Endothelial cell (in vitro differentiated cells): ENCODE measurements at regions not wholly inside any gene's neighbourhood (a gene's known extent, or its start where the extent isn't known, plus 50 kb on each side); places are given as distances from the start of the nearest gene placed in this dataset.

Source experiments
- DNase-seq: peaks from one replicate; pipeline ENCODE4 v3.0.0; 2021; ENCODE audit warnings: low spot score
- H3K27ac Mint-ChIP-seq: one replicate; pipeline ENCODE4 v1.8.0; 2021; ENCODE audit warnings: mixed read lengths, inconsistent platforms; ENCODE audit not compliant: unreplicated experiment
- H3K27me3 Mint-ChIP-seq: one replicate; pipeline ENCODE4 v1.8.0; 2021; ENCODE audit warnings: mild to moderate bottlenecking, moderate library complexity, mixed read lengths, inconsistent platforms; ENCODE audit not compliant: unreplicated experiment
- H3K36me3 Mint-ChIP-seq: one replicate; pipeline ENCODE4 v1.8.0; 2021; ENCODE audit warnings: mild to moderate bottlenecking, low read depth, mixed read lengths, inconsistent platforms; ENCODE audit not compliant: unreplicated experiment
- H3K4me1 Mint-ChIP-seq: one replicate; pipeline ENCODE4 v1.8.0; 2021; ENCODE audit warnings: mild to moderate bottlenecking, mixed read lengths, inconsistent platforms; ENCODE audit not compliant: unreplicated experiment
- H3K4me3 Mint-ChIP-seq: one replicate; pipeline ENCODE4 v1.8.0; 2021; ENCODE audit warnings: mild to moderate bottlenecking, mixed read lengths, inconsistent platforms; ENCODE audit not compliant: unreplicated experiment
- H3K9me3 Mint-ChIP-seq: one replicate; pipeline ENCODE4 v1.8.0; 2021; ENCODE audit warnings: mixed read lengths, inconsistent platforms; ENCODE audit not compliant: unreplicated experiment
- TF ChIP-seq, protein P1 (sequence below): fragments of 200-600 bp; sonication (generic); IDR thresholded peaks from one replicate; pipeline ENCODE4 v1.5.0; 2021; ENCODE audit warnings: antibody characterized with exemption; ENCODE audit not compliant: unreplicated experiment

GRCh38 chr14:101371799-101372793 lies 189.2 kb upstream of the DIO3 start:
- H3K9me3 Mint-ChIP-seq, result no peaks in the 10 kb centered on the region
- H3K27ac Mint-ChIP-seq, result no peak overlapping the region
- no peak for DNase-seq
- H3K4me3 Mint-ChIP-seq, result no peak overlapping the region
- no peaks in the 10 kb centered on the region for H3K36me3 Mint-ChIP-seq
- TF ChIP-seq, protein P1, sequence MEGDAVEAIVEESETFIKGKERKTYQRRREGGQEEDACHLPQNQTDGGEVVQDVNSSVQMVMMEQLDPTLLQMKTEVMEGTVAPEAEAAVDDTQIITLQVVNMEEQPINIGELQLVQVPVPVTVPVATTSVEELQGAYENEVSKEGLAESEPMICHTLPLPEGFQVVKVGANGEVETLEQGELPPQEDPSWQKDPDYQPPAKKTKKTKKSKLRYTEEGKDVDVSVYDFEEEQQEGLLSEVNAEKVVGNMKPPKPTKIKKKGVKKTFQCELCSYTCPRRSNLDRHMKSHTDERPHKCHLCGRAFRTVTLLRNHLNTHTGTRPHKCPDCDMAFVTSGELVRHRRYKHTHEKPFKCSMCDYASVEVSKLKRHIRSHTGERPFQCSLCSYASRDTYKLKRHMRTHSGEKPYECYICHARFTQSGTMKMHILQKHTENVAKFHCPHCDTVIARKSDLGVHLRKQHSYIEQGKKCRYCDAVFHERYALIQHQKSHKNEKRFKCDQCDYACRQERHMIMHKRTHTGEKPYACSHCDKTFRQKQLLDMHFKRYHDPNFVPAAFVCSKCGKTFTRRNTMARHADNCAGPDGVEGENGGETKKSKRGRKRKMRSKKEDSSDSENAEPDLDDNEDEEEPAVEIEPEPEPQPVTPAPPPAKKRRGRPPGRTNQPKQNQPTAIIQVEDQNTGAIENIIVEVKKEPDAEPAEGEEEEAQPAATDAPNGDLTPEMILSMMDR, result no peak
- peaks cover 10% of the 10 kb centered on the region for H3K27me3 Mint-ChIP-seq
- no peaks in the 10 kb centered on the region for H3K4me1 Mint-ChIP-seq

DNA sequence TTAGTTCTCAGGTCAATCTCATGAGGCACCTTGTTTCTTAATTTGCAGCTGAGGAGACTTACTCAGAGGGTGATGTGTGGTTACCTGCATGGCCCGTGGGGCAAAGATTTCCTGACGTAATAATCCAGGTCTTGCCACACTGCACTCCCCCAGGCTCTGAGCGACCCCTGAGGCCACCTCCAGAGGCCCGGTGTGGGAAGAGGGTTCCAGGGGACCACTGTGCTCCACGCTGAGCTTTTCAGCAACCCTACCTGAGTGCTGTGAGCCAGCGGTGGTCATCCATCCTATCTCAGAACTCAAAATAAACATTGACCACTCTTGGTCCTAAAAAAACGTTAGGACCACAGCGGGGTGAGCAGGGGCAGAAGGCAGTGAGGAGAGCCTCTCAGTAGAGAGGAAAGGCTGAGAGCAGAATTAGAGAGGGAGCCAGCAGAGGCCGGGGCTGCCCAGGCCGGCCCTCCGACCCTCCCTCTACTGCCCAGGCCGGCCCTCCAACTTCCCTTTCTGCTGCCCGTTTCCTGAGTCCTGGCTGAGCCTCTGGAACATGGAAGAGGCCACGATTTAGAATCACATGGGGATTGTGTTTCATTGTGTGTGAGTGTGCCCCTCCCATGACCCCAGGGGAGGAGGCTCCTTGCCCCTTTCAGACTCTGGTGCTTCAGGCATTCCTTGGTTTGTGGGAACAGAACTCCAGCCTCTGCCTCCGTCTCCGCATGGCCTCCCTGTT lies 188.2 kb upstream of the DIO3 start:
- Mint-ChIP-seq H3K4me3 (no peak overlapping the region), H3K27ac (no peak overlapping the region), H3K4me1 (no peaks in the 10 kb centered on the region), H3K9me3 (no peaks in the 10 kb centered on the region), H3K36me3 (no peaks in the 10 kb centered on the region), H3K27me3 (peaks cover 7% of the 10 kb centered on the region)
- TF ChIP-seq, protein P1, result no peak
- no peak for DNase-seq

- peaks cover 6% of the 10 kb centered on the region for H3K27me3 Mint-ChIP-seq
- TF ChIP-seq, protein P1, result no peak
- no peak overlapping the region for H3K4me3 Mint-ChIP-seq
- DNase-seq, result no peak
- no peaks in the 10 kb centered on the region for H3K9me3 Mint-ChIP-seq
- H3K4me1 Mint-ChIP-seq, result no peaks in the 10 kb centered on the region
- H3K27ac Mint-ChIP-seq, result no peak overlapping the region
- no peaks in the 10 kb centered on the region for H3K36me3 Mint-ChIP-seq
Measured at GRCh38 chr14:101373690-101374295, 187.5 kb upstream of the DIO3 start.

GRCh38 chr14:101374373-101375338 lies 186.6 kb upstream of the DIO3 start:
- no peaks in the 10 kb centered on the region for H3K9me3 Mint-ChIP-seq
- H3K4me1 Mint-ChIP-seq, result no peaks in the 10 kb centered on the region
- TF ChIP-seq, protein P1, result no peak
- no peak overlapping the region for H3K4me3 Mint-ChIP-seq
- peak overlapping the region; percentile 32 for H3K27ac Mint-ChIP-seq
- DNase-seq, result no peak
- H3K27me3 Mint-ChIP-seq, result peaks cover 3% of the 10 kb centered on the region
- H3K36me3 Mint-ChIP-seq, result no peaks in the 10 kb centered on the region
